H9 (cell line): ENCODE measurements at regions not wholly inside any gene's neighbourhood (a gene's known extent, or its start where the extent isn't known, plus 50 kb on each side); places are given as distances from the start of the nearest gene placed in this dataset.

ENCODE experiments used
- DNase-seq: peaks from one replicate; pipeline ENCODE4 v3.0.0-alpha.2; 2017
- H2AFZ ChIP-seq: one replicate; pipeline ENCODE4 v1.6.1; 2013; ENCODE audit warnings: mild to moderate bottlenecking, low read length, control low read depth, moderate library complexity
- H2AK5ac ChIP-seq: 2 replicates; pipeline ENCODE4 v1.6.1; 2013; ENCODE audit warnings: low read length, control low read depth, mixed read lengths; ENCODE audit not compliant: insufficient read length
- H2BK120ac ChIP-seq: one replicate; pipeline ENCODE4 v1.6.1; 2013; ENCODE audit warnings: low read depth, mild to moderate bottlenecking, low read length, control low read depth, inconsistent platforms; ENCODE audit not compliant: poor library complexity, severe bottlenecking
- H2BK12ac ChIP-seq: 2 replicates; pipeline ENCODE4 v1.6.1; 2013; ENCODE audit warnings: low read length, control low read depth, mixed read lengths, low read depth; ENCODE audit not compliant: insufficient read length
- H2BK15ac ChIP-seq: 2 replicates; pipeline ENCODE4 v1.6.1; 2013; ENCODE audit warnings: low read depth, low read length, control low read depth
- H2BK20ac ChIP-seq: one replicate; pipeline ENCODE4 v1.6.1; 2013; ENCODE audit warnings: low read depth, mild to moderate bottlenecking, low read length, control low read depth, inconsistent platforms; ENCODE audit not compliant: poor library complexity, severe bottlenecking
- H2BK5ac ChIP-seq: 2 replicates; pipeline ENCODE4 v1.6.1; 2013; ENCODE audit warnings: low read length, control low read depth, mixed read lengths; ENCODE audit not compliant: insufficient read length
- H3K14ac ChIP-seq: 2 replicates; pipeline ENCODE4 v1.6.1; 2013; ENCODE audit warnings: low read length, control low read depth; ENCODE audit not compliant: insufficient read depth
- H3K18ac ChIP-seq: 2 replicates; pipeline ENCODE4 v1.6.1; 2013; ENCODE audit warnings: low read depth, mild to moderate bottlenecking, mixed read lengths, low read length, control low read depth; ENCODE audit not compliant: insufficient read length
- H3K23ac ChIP-seq: 2 replicates; pipeline ENCODE4 v1.6.1; 2013; ENCODE audit warnings: low read length, control low read depth, mixed read lengths, low read depth; ENCODE audit not compliant: insufficient read length
- H3K23me2 ChIP-seq: 2 replicates; pipeline ENCODE4 v1.6.1; 2013; ENCODE audit warnings: low read depth, mild to moderate bottlenecking, mixed read lengths, low read length, control low read depth; ENCODE audit not compliant: insufficient read length, poor library complexity, severe bottlenecking
- H3K27ac ChIP-seq: 2 replicates; pipeline ENCODE4 v1.5.1; 2013; ENCODE audit warnings: low read length, control low read depth, mixed read lengths, low read depth; ENCODE audit not compliant: insufficient read length
- H3K27me3 ChIP-seq: 2 replicates; pipeline ENCODE4 v1.6.1; 2013; ENCODE audit warnings: low read length, control low read depth, inconsistent platforms; ENCODE audit not compliant: insufficient read depth
- H3K4ac ChIP-seq: 2 replicates; pipeline ENCODE4 v1.6.1; 2013; ENCODE audit warnings: low read depth, mild to moderate bottlenecking, control low read depth, inconsistent platforms, low read length, moderate library complexity
- H3K4me1 ChIP-seq: 2 replicates; pipeline ENCODE4 v1.6.1; 2013; ENCODE audit warnings: low read length, control low read depth, inconsistent platforms; ENCODE audit not compliant: insufficient read depth
- H3K4me2 ChIP-seq: 2 replicates; pipeline ENCODE4 v1.6.1; 2013; ENCODE audit warnings: low read length, control low read depth, mixed read lengths; ENCODE audit not compliant: insufficient read length, insufficient read depth
- H3K56ac ChIP-seq: 2 replicates; pipeline ENCODE4 v1.6.1; 2013; ENCODE audit warnings: low read depth, mild to moderate bottlenecking, mixed read lengths, low read length, control low read depth; ENCODE audit not compliant: insufficient read length
- H3K79me1 ChIP-seq: 2 replicates; pipeline ENCODE4 v1.6.1; 2013; ENCODE audit warnings: low read depth, mild to moderate bottlenecking, moderate library complexity, low read length, control low read depth, inconsistent platforms; ENCODE audit not compliant: insufficient read depth, poor library complexity, severe bottlenecking
- H3K79me2 ChIP-seq: 2 replicates; pipeline ENCODE4 v1.6.1; 2013; ENCODE audit warnings: low read length, control low read depth, inconsistent platforms; ENCODE audit not compliant: insufficient read depth
- H3K9ac ChIP-seq: 2 replicates; pipeline ENCODE4 v1.6.1; 2013; ENCODE audit warnings: low read length, control low read depth, mixed read lengths; ENCODE audit not compliant: insufficient read length; ENCODE audit errors: extremely low read depth
- H3K9me3 ChIP-seq: one replicate; pipeline ENCODE4 v1.6.1; 2013; ENCODE audit warnings: low read depth, low read length, inconsistent platforms; ENCODE audit not compliant: control insufficient read depth
- H3T11ph ChIP-seq: one replicate; pipeline ENCODE4 v1.6.1; 2013; ENCODE audit warnings: mild to moderate bottlenecking, low read length, control low read depth, inconsistent platforms
- H4K20me1 ChIP-seq: one replicate; pipeline ENCODE4 v1.6.1; 2013; ENCODE audit not compliant: control insufficient read depth, insufficient read length, insufficient read depth
- H4K5ac ChIP-seq: 2 replicates; pipeline ENCODE4 v1.6.1; 2013; ENCODE audit warnings: low read depth, mild to moderate bottlenecking, mixed read lengths, low read length, control low read depth; ENCODE audit not compliant: insufficient read length
- H4K8ac ChIP-seq: replicated peaks from 2 replicates; pipeline ENCODE4 v1.6.1; 2013; ENCODE audit warnings: low read length, control low read depth, mixed read lengths, low read depth; ENCODE audit not compliant: insufficient read length
- H4K91ac ChIP-seq: 2 replicates; pipeline ENCODE4 v1.6.1; 2013; ENCODE audit warnings: low read depth, mild to moderate bottlenecking, moderate library complexity, mixed read lengths, low read length, control low read depth; ENCODE audit not compliant: insufficient read length
- H3K27ac Mint-ChIP-seq, 3 experiments: 2 replicates in 2 of 3; 3 replicates in 1 of 3; pipeline ENCODE4 v1.8.0; 2020 to 2021; ENCODE audit warnings: mixed read lengths in 3 of 3, mild to moderate bottlenecking in 1 of 3, moderate library complexity in 1 of 3
- H3K27me3 Mint-ChIP-seq: 2 replicates; pipeline ENCODE4 v1.8.0; 2021; ENCODE audit warnings: low read depth, mild to moderate bottlenecking, moderate library complexity, mixed read lengths
- H3K36me3 Mint-ChIP-seq, 3 experiments: 2 replicates in 2 of 3; 3 replicates in 1 of 3; pipeline ENCODE4 v1.8.0; 2020 to 2021; ENCODE audit warnings: low read depth in 3 of 3, mixed read lengths in 3 of 3; ENCODE audit not compliant: insufficient read depth in 1 of 3
- H3K4me1 Mint-ChIP-seq, 2 experiments: 2 replicates each; pipeline ENCODE4 v1.8.0; 2020; ENCODE audit warnings: mixed read lengths in 2 of 2
- H3K4me3 Mint-ChIP-seq, 2 experiments: 2 replicates in 1 of 2; 3 replicates in 1 of 2; pipeline ENCODE4 v1.8.0; 2020 to 2021; ENCODE audit warnings: mild to moderate bottlenecking in 2 of 2, mixed read lengths in 2 of 2, moderate library complexity in 1 of 2
- H3K9me3 Mint-ChIP-seq, 2 experiments: 2 replicates in 1 of 2; 3 replicates in 1 of 2; pipeline ENCODE4 v1.8.0; 2020; ENCODE audit warnings: mild to moderate bottlenecking in 2 of 2, mixed read lengths in 2 of 2, moderate library complexity in 1 of 2
- WGBS: extraction: QIAGEN DNeasy Blood & Tissue Kit; methylation state at CpG from one replicate; pipeline ENCODE4 v1.1.7; 2013; ENCODE audit warnings: missing lambda C conversion rate, low lambda C conversion rate, mixed read lengths; ENCODE audit not compliant: insufficient read length; ENCODE audit errors: extremely low coverage; 5-methylcytosine and 5-hydroxymethylcytosine counted together
- TF ChIP-seq, protein P1 (sequence below): fragments of 200-600 bp; sonication (generic); conservative IDR thresholded peaks from 3 replicates; pipeline ENCODE4 v1.8.0; 2021; ENCODE audit warnings: antibody characterized with exemption, mild to moderate bottlenecking

DNA sequence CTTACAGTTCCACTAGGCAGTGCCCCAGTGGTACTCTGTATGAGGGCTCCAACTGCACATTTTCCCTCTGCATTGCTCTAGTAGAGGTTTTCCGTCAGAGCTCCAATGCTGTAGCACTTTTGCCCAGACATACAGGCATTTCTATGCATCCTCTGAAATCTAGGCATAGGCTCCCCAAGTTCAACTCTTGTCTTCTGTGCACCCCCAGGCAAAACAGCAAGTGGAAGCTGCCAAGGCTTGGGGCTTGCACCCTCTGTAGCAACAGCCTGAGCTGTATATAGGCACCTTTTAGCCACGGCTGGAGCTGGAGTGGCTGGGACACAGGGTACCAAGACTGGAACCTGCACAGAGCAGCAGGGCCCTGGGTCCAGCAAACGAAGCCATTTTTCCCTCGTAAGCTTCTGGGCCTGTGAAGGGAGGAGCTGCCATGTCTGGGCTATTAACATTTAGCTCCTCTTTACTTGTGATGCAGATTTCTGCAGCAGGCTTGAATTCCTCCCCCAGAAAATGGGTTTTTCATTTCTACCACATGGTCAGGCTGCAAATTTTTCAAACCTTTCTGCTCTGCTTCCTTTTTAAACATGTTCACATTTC lies 596.2 kb upstream of the ADGRB3 start:
- no peak overlapping the region for H2BK120ac ChIP-seq
- H3K9me3 ChIP-seq: no peaks in the 10 kb centered on the region
- peak overlapping the region; percentile 51 for H3K9ac ChIP-seq
- no peak overlapping the region for H2BK5ac ChIP-seq
- no CpG with 5 or more reads among the region's 4 CpGs for WGBS
- H3K18ac ChIP-seq: peak overlapping the region; percentile 67
- no peak overlapping the region for H2AK5ac ChIP-seq
- peak overlapping the region; percentile 56 for H3K4me2 ChIP-seq
- no peak overlapping the region for H3K23ac ChIP-seq
- H3K4ac ChIP-seq: no peak overlapping the region
- no peak overlapping the region for H3K56ac ChIP-seq
- TF ChIP-seq, protein P1, sequence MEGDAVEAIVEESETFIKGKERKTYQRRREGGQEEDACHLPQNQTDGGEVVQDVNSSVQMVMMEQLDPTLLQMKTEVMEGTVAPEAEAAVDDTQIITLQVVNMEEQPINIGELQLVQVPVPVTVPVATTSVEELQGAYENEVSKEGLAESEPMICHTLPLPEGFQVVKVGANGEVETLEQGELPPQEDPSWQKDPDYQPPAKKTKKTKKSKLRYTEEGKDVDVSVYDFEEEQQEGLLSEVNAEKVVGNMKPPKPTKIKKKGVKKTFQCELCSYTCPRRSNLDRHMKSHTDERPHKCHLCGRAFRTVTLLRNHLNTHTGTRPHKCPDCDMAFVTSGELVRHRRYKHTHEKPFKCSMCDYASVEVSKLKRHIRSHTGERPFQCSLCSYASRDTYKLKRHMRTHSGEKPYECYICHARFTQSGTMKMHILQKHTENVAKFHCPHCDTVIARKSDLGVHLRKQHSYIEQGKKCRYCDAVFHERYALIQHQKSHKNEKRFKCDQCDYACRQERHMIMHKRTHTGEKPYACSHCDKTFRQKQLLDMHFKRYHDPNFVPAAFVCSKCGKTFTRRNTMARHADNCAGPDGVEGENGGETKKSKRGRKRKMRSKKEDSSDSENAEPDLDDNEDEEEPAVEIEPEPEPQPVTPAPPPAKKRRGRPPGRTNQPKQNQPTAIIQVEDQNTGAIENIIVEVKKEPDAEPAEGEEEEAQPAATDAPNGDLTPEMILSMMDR: no peak
- H3K23me2 ChIP-seq: no peaks in the 10 kb centered on the region
- Mint-ChIP-seq H3K4me3 (peak overlapping the region; percentile 37 to 65), H3K27ac (peak overlapping the region; percentile 91 to 100 (median 99)), H3K27me3 (no peaks in the 10 kb centered on the region), H3K4me1 (peaks cover 44 to 55% of the 10 kb centered on the region in 2 experiments), H3K9me3 (peaks cover 18 to 27% of the 10 kb centered on the region in 2 experiments), H3K36me3 (peaks cover 12 to 34% (median 16%) of the 10 kb centered on the region in 3 experiments)
- H3K14ac ChIP-seq: peak overlapping the region; percentile 81
- peak overlapping the region; percentile 99 for H3K27ac ChIP-seq
- H2BK12ac ChIP-seq: no peak overlapping the region
- H3T11ph ChIP-seq: no peak overlapping the region
- H4K20me1 ChIP-seq: no peaks in the 10 kb centered on the region
- DNase-seq: peak; percentile 70
- H2AFZ ChIP-seq: no peak overlapping the region
- no peaks in the 10 kb centered on the region for H3K79me1 ChIP-seq
- H2BK20ac ChIP-seq: no peak overlapping the region
- H4K5ac ChIP-seq: no peak overlapping the region
- no peaks in the 10 kb centered on the region for H3K27me3 ChIP-seq
- peaks cover 18% of the 10 kb centered on the region; the same call in 1 of the 2 replicates for H3K4me1 ChIP-seq
- H4K91ac ChIP-seq: peak overlapping the region; percentile 51
- H4K8ac ChIP-seq: no peak overlapping the region
- H3K79me2 ChIP-seq: no peaks in the 10 kb centered on the region
- H2BK15ac ChIP-seq: no peak overlapping the region
